Subcutaneous abdominal adipose tissue (tissue), 5 donors: ENCODE measurements at regions not wholly inside any gene's neighbourhood (a gene's known extent, or its start where the extent isn't known, plus 50 kb on each side); places are given as distances from the start of the nearest gene placed in this dataset.

ENCODE experiments used
- H3K27ac ChIP-seq: one replicate; pipeline ENCODE4 v1.7.0; 2013; ENCODE audit warnings: low read depth, mild to moderate bottlenecking, inconsistent platforms, low read length, moderate library complexity
- H3K27me3 ChIP-seq, 5 donors: one replicate each; pipeline ENCODE4 v1.7.0; 2013; ENCODE audit warnings: low read length in 5 of 5, inconsistent platforms in 1 of 5; ENCODE audit not compliant: control insufficient read depth in 5 of 5, insufficient read depth in 4 of 5
- H3K36me3 ChIP-seq, 5 donors: one replicate each; pipeline ENCODE4 v1.7.0; 2013; ENCODE audit warnings: low read length in 5 of 5; ENCODE audit not compliant: control insufficient read depth in 5 of 5, insufficient read depth in 5 of 5
- H3K4me1 ChIP-seq, 5 donors: one replicate each; pipeline ENCODE4 v1.7.0; 2013; ENCODE audit warnings: low read length in 5 of 5, mild to moderate bottlenecking in 3 of 5, moderate library complexity in 1 of 5; ENCODE audit not compliant: control insufficient read depth in 5 of 5, insufficient read depth in 5 of 5
- H3K4me3 ChIP-seq, 5 donors: one replicate each; pipeline ENCODE4 v1.7.0; 2013; ENCODE audit warnings: low read length in 5 of 5, low read depth in 1 of 5
- H3K9ac ChIP-seq, 5 donors: one replicate each; pipeline ENCODE4 v1.7.0; 2013; ENCODE audit warnings: low read length in 5 of 5, mild to moderate bottlenecking in 4 of 5, moderate library complexity in 3 of 5
- H3K9me3 ChIP-seq, 5 donors: one replicate each; pipeline ENCODE4 v1.7.0; 2013; ENCODE audit warnings: low read length in 5 of 5; ENCODE audit not compliant: control insufficient read depth in 5 of 5
- donor health status: healthy.
- donor health status: healthy.
- donor health status: healthy.
- donor health status: healthy.
- donor health status: healthy.

DNA sequence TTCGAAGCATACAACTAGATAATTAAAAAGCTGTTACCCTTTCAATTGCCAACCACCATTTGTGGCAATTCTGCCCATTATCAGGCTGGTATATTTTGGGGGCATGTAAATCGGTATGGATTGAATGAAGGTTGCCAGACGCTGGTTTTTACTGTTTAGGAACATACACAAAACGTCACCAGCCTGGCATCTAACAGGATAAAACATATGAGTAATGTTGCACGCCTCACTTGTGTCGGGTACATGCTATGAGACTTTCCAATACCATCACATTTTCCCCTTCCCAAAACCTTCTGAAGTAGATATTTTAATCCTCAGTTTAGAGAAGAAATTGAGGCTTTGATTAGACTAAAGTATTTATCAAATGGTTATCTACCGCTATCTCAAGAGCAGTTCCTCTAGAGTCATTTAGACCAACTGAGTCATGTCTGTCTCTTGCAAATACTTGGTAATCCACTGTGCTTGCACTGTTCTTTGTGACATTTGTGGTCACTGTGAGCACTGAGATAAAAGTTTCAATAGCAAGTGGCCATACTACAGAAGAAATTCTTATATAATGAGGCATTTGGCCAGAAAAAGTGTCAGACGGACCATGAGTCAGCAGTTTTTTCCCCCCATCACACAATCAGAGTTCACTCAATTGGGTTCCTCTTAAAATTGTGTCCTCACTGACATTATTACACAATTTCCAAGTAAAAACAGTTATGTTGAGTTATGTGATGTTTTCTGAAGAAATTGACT is 498.7 kb downstream of the NXPH1 start:
- Histone ChIP-seq H3K9me3 (peaks cover 0 to 5% (median 2%) of the 10 kb centered on the region in 5 donors), H3K4me1 (no peaks in the 10 kb centered on the region), H3K36me3 (no peaks in the 10 kb centered on the region)

DNA sequence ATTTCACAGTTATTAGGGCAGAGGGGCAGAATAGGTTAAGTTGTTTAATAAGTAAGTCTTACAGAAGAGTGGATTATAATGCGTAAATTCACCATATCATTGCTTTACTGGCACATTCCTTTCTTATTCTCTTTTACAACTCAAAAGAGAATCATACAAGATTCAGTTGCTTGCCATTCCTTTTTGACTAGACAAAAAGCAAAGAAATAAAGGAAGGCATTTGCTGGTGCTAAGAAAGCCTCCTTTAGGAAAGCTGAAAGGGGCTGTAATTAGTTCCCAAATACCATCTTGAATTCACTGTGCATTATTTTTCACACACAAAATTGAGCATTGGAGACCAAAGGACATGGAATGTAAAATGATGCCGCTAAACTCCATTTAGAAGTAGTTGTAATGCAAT is 499.3 kb downstream of the NXPH1 start:
- Histone ChIP-seq H3K4me3 (no peak overlapping the region), H3K9me3 (peaks cover 0 to 5% (median 2%) of the 10 kb centered on the region in 5 donors), H3K36me3 (no peaks in the 10 kb centered on the region), H3K4me1 (no peaks in the 10 kb centered on the region), H3K9ac (no peak overlapping the region), H3K27me3 (no peaks in the 10 kb centered on the region), H3K27ac (no peak overlapping the region)

More for the DNA sequence above, 498.7 kb downstream of the NXPH1 start:
- H3K9ac ChIP-seq = no peak overlapping the region
- H3K27me3 ChIP-seq = no peaks in the 10 kb centered on the region
- no peak overlapping the region for H3K4me3 ChIP-seq
- H3K27ac ChIP-seq = no peak overlapping the region

DNA sequence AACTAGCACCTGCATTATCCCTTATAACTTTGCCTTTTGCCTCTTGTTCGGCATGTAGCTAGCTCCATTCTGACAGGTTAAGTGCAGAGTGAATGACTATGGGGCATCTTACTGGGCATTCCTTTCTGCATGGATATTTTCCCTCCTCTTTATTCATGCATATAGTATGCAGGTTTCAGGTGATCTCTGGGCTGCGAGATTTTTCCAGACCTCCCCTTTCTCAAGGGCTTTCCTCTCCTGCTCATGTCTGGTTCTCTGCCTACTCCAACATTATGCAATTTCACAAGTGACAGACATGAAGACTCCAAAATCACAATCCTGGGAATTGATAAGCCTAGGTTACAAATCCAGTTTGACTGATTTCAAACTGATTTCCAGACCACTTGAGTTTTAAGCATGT is 503.8 kb downstream of the NXPH1 start:
- Histone ChIP-seq H3K27me3 (no peaks in the 10 kb centered on the region), H3K9ac (no peak overlapping the region), H3K4me3 (no peak overlapping the region), H3K27ac (no peak overlapping the region), H3K36me3 (no peaks in the 10 kb centered on the region), H3K9me3 (peaks cover 0 to 2% (median 0%) of the 10 kb centered on the region in 5 donors), H3K4me1 (no peaks in the 10 kb centered on the region)

DNA sequence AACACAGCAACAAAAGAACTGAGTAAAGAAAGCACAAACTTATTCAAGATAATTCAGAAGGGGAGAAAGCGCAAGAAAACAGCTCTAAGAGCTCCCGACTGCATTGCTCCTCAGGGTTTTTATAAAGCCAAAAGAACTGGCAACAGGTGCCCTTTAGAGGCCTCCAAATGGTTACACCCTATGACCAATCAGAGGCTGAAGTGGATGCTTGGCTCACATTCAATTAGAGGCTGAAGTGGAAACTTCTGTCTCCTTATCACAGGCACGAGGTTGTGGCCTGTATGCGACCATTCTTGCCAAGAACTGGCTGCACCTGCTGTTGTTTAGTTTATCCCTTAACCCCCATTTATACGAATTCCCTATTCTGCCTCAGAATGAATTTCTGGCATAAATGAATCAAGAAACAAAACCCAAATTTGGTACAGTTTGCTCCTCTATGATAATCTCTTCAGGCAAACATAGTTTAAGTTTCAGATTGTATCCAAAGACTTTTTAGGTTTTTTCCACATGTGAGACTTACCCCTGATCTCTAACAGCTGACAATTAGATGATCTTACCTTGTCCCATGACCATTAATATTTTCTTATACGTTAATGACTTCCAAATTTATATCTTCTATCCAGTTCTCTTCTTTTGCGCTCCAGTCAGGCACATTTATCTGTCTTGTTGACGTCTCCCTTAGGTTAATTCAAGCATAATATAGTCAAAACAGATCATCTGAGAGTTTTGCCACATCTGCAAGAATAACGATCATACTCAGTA is 504.8 kb downstream of the NXPH1 start:
- no peak overlapping the region for H3K27ac ChIP-seq
- H3K4me3 ChIP-seq = no peak overlapping the region
- no peak overlapping the region for H3K9ac ChIP-seq
- H3K4me1 ChIP-seq = no peaks in the 10 kb centered on the region
- peaks cover 0 to 2% (median 0%) of the 10 kb centered on the region in 5 donors for H3K9me3 ChIP-seq
- no peaks in the 10 kb centered on the region for H3K36me3 ChIP-seq
- H3K27me3 ChIP-seq = no peaks in the 10 kb centered on the region

DNA sequence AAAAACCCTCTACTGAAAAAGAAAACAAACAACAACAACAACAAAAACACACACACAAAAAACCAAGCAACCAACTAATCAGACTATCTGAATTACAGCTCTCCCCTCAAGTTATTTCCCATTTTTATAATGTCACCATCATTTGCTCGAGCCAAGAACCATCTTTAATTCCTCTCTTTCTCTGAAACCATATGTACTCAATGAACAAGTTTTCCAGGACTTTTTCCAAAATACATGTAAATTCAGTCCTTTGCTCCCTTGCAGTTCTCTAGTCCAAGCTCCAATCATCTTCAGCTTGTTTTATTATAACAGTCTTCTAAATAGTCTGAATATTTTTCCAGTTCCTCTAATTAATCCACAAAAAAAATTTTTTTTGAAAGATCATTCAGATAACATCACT is 506.0 kb downstream of the NXPH1 start:
- no peaks in the 10 kb centered on the region for H3K9me3 ChIP-seq
- H3K27ac ChIP-seq = no peak overlapping the region
- no peaks in the 10 kb centered on the region for H3K36me3 ChIP-seq
- H3K27me3 ChIP-seq = no peaks in the 10 kb centered on the region
- H3K9ac ChIP-seq = no peak overlapping the region
- no peak overlapping the region for H3K4me3 ChIP-seq
- no peaks in the 10 kb centered on the region for H3K4me1 ChIP-seq

DNA sequence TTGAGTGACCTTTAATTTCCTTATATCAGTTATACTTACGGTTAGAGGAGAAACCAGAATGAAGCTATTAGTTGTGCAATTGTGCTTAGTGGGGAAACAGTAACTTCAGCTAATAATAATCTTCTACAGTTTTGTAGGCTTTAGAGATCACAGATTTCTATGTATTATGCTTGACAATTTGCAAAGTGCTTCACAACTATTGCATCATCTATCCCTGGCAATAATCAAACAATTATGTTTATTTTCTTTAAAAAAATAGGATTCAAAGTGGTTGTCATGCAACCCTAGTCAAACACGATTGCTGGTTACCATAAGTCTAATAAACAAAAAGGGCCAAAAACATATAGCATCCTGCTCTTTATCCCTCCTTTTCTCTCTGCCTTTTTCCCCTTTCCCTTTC is 530.3 kb downstream of the NXPH1 start:
- no peaks in the 10 kb centered on the region for H3K36me3 ChIP-seq
- no peak overlapping the region for H3K27ac ChIP-seq
- H3K27me3 ChIP-seq = no peaks in the 10 kb centered on the region
- H3K9ac ChIP-seq = no peak overlapping the region
- H3K4me3 ChIP-seq = no peak overlapping the region
- H3K4me1 ChIP-seq = no peaks in the 10 kb centered on the region
- H3K9me3 ChIP-seq = peaks cover 0 to 4% (median 0%) of the 10 kb centered on the region in 5 donors

DNA sequence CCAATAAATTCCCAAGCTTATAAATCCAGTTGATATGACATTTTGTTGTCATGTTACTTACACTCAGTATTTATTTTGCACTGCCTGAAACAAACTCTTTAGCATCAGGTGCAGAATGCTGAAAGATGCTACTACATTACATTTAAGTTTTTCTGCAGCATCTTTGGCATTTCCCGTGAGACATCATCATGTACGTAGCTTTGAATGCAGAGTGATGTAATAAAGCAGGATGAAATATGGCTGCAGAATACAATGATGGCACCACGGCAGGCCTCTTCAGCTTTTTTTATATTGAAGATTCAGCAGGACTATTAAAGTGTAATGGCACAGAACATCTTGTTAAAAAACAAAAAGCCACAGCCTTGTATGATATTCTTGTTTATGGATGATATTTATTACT is 531.8 kb downstream of the NXPH1 start:
- H3K27ac ChIP-seq = no peak overlapping the region
- H3K36me3 ChIP-seq = no peaks in the 10 kb centered on the region
- no peak overlapping the region for H3K4me3 ChIP-seq
- H3K27me3 ChIP-seq = no peaks in the 10 kb centered on the region
- H3K9ac ChIP-seq = no peak overlapping the region
- no peaks in the 10 kb centered on the region for H3K4me1 ChIP-seq
- H3K9me3 ChIP-seq = no peaks in the 10 kb centered on the region

DNA sequence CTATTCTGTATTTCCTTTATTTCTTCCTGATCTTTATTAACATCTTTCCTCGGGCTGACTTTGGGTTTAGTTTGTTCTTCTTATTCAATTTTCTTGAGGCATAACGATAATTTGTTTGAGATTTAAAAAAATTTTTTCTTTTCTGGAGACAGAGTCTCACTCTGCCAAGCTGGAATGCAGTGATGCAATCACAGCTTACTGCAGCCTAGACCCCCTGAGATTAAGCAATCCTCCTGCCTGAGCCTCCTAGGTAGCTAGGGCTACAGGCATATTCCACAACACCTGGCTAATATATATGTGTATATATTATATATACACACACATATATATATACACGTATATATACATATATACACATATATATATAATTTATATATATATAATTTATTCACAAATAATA is 540.2 kb downstream of the NXPH1 start:
- H3K36me3 ChIP-seq = no peaks in the 10 kb centered on the region

DNA sequence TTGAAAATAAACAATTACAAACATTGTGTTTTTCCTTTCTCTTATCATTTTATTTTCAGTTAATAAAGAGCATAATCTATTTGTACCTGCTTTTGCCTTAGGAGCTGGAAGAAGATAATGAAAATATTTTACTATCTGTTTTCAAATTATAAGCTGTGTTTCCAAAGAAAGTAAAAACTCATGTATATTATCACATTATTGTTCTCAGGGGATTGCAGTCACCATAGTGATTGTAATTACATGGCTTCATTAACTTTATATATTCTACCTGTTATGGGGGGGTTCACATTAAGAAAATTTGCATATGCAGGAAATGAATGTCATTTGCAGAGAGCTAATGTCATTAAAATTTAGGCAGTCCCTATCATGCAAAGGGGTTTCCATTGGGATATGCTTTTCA is 542.3 kb downstream of the NXPH1 start:
- H3K27me3 ChIP-seq = no peaks in the 10 kb centered on the region

More for the DNA sequence above, 540.2 kb downstream of the NXPH1 start:
- no peak overlapping the region for H3K4me3 ChIP-seq
- no peaks in the 10 kb centered on the region for H3K27me3 ChIP-seq
- H3K9ac ChIP-seq = no peak overlapping the region
- H3K27ac ChIP-seq = no peak overlapping the region
- H3K9me3 ChIP-seq = peaks cover 0 to 4% (median 0%) of the 10 kb centered on the region in 5 donors
- no peaks in the 10 kb centered on the region for H3K4me1 ChIP-seq

DNA sequence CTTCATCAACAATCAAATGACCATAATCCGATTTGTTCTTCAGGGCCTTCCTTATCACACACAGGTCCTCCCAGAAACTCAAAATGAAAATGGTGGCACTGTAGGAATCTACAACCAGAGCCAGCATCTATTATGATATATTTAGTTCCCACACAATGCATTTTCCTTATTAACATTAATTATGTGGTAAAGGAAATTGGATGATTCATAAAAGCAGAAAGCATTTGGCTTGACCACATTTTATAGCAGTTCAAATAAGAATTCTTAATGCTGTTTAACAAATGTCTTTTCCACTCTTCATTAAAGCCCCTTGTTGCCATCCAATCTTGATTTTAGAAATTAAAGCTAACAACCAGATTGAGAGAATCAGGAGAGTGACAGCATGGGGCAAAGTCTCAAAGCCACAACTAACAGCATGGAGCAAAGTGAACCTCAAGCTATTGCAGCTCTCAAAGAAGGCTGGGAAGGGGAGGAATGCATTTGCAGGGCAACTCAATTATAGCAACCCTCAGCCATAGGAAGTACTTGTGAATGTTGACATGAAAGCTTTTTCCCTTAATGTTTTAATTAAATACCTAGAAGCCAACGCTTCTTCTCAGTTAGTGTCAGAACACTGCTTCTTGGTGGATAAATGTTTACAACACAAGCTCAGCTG is 549.1 kb downstream of the NXPH1 start:
- Histone ChIP-seq H3K36me3 (no peaks in the 10 kb centered on the region), H3K9me3 (no peaks in the 10 kb centered on the region), H3K27ac (no peak overlapping the region), H3K27me3 (no peaks in the 10 kb centered on the region), H3K4me1 (no peaks in the 10 kb centered on the region), H3K9ac (no peak overlapping the region), H3K4me3 (no peak overlapping the region)

More for the DNA sequence above, 542.3 kb downstream of the NXPH1 start:
- Histone ChIP-seq H3K27ac (no peak overlapping the region), H3K9me3 (peaks cover 0 to 4% (median 0%) of the 10 kb centered on the region in 5 donors), H3K4me1 (no peaks in the 10 kb centered on the region), H3K9ac (no peak overlapping the region), H3K36me3 (no peaks in the 10 kb centered on the region), H3K4me3 (no peak overlapping the region)
